GM12872 (cell line): ENCODE measurements at regions not wholly inside any gene's neighbourhood (a gene's known extent, or its start where the extent isn't known, plus 50 kb on each side); places are given as distances from the start of the nearest gene placed in this dataset.

ENCODE experiments used
- CTCF ChIP-seq: IDR thresholded peaks from 3 replicates; pipeline ENCODE4 v1.5.1; 2011; ENCODE audit warnings: low read depth, mild to moderate bottlenecking, low read length, moderate library complexity; ENCODE audit not compliant: insufficient read depth

- TF ChIP-seq CTCF, result no peak
Observed at GRCh38 chr9:536597-537511, 304.6 kb upstream of the DMRT1 start.

DNA sequence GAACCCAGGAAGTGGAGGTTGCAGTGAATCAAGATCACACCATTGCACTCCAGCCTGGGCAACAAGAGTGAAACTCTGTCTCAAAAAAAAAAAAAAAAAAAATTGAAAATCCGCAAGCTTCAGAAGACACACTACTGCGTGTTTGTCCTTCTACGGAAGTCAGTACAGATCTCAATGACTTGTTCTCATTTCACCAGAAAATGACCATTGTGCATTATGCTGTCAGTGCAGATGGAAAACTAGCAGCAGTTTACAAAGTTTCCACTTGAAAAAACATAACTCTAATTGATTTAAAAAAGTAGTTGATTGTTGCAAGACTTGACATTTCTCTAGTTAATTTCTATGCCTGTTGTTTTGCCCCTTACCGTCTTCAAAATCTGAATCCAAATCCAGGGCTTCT is 298.0 kb upstream of the DMRT1 start:
- no peak for TF ChIP-seq CTCF

- TF ChIP-seq CTCF, result no peak
Observed at GRCh38 chr9:545480-545879, 296.0 kb upstream of the DMRT1 start.

DNA sequence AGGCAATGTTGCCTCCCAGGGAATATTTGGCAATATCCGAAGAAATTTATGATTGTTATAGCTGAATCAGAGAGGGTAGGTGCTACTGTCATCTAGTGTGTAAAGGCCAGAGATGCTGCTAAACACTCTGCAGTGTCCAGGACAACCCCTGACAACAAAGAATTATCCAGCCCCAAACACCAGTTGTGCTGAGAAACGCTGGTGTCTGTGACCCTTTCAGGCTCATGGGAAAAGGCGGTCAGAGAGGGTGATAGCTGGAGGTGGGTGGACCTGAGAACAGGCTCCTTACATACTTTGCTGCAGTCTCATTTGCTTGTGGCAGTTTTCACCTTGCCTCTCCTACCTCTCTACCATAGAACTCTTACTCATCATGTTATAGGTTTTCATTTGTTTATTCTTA is 295.3 kb upstream of the DMRT1 start:
- TF ChIP-seq CTCF, result no peak

DNA sequence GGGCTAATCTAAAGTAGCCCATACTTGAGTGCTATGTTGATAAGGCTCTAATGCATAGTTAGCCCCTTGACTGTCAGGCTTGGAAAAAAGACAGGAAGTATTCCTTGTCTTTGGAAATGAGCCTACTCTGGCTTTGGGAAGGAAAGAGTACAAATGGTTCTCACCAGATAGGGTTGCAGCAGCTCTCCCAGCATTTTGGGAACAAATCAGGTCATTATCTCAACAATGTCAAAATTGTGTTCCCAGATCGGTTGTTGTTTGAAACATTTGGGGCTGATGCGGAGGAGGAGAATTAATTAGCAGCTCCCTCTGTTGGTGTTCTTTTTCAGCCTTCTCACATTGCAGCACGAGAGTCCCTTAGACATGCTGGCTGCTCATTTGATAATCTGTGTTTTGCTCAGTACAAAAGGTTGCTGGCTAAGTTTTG is 294.7 kb upstream of the DMRT1 start:
- TF ChIP-seq CTCF, result 0 out of 3 replicates have a peak, but pooled peaks have one; percentile 24

GRCh38 chr9:547314-547713 is 294.2 kb upstream of the DMRT1 start:
- TF ChIP-seq CTCF, result no peak

- TF ChIP-seq CTCF, result no peak
Observed at GRCh38 chr9:549455-549997, 292.0 kb upstream of the DMRT1 start.
